ENCODE measurements at regions not wholly inside any gene's neighbourhood (a gene's known extent, or its start where the extent isn't known, plus 50 kb on each side); places are given as distances from the start of the nearest gene placed in this dataset.

GRCh38 chr10:10587744-10588393 is 429.8 kb upstream of the CELF2 start:
- TF ChIP-seq CTCF (optimal IDR thresholded peaks at IDR 0.05 in 1 of 3, IDR thresholded peaks at IDR 0.05 in 1 of 3, conservative IDR thresholded peaks at IDR 0.05 in 1 of 3; ENCODE audit: extremely low read depth in 1 of 3, insufficient read depth in 2 of 3, low read length in 3 of 3) (no peak), EZH2 (IDR thresholded peaks at IDR 0.05; ENCODE audit: low read length) (no peak)
